Naive thymus-derived CD4-positive, alpha-beta T cell (primary cell): ENCODE measurements at regions not wholly inside any gene's neighbourhood (a gene's known extent, or its start where the extent isn't known, plus 50 kb on each side); places are given as distances from the start of the nearest gene placed in this dataset.

ENCODE experiments used
- ATAC-seq: fragments of 150-1000 bp; cut with Tn5 transposase; 2 replicates; pipeline ENCODE4 v1.10.0; 2021; ENCODE audit warnings: mild to moderate bottlenecking, moderate library complexity
- CTCF ChIA-PET: fragments of 350-600 bp; sonication (Branson Sonifier 250); formaldehyde crosslinking; loops from one replicate; lab custom pipeline; 2021; ENCODE audit warnings: antibody characterized with exemption; lab: Charles Lee
- POLR2A ChIA-PET: fragments of 350-600 bp; sonication (Branson Sonifier 250); formaldehyde crosslinking; loops from one replicate; lab custom pipeline; 2021; ENCODE audit warnings: antibody characterized with exemption, inconsistent platforms; lab: Charles Lee
- DNase-seq, 9 donors: peaks; one replicate each; pipeline versions ENCODE4 v3.0.0 to v3.0.0-alpha.2; 2020 to 2022; ENCODE audit warnings: mixed read lengths in 1 of 9
- H3K27ac ChIP-seq: one replicate; pipeline ENCODE4 v1.7.0; 2013; ENCODE audit warnings: mild to moderate bottlenecking, low read depth, low read length, moderate library complexity
- H3K27me3 ChIP-seq, 2 donors: one replicate each; pipeline ENCODE4 v1.7.0; 2013; ENCODE audit warnings: low read length in 2 of 2, mild to moderate bottlenecking in 2 of 2, moderate library complexity in 2 of 2; ENCODE audit not compliant: control insufficient read depth in 2 of 2, insufficient read depth in 2 of 2
- H3K36me3 ChIP-seq, 3 experiments: 1 replicate in 2 of 3; 2 replicates in 1 of 3; pipeline ENCODE4 v1.7.0; 2013; ENCODE audit warnings: low read length in 3 of 3, mild to moderate bottlenecking in 3 of 3, moderate library complexity in 1 of 3; ENCODE audit not compliant: insufficient read depth in 3 of 3, control insufficient read depth in 2 of 3
- H3K4me1 ChIP-seq, 2 donors: one replicate each; pipeline ENCODE4 v1.7.0; 2013; ENCODE audit warnings: low read length in 2 of 2, mild to moderate bottlenecking in 2 of 2, moderate library complexity in 1 of 2; ENCODE audit not compliant: control insufficient read depth in 2 of 2, insufficient read depth in 2 of 2
- H3K4me3 ChIP-seq: 2 replicates; pipeline ENCODE4 v1.7.0; 2013; ENCODE audit warnings: mild to moderate bottlenecking, low read length
- H3K9me3 ChIP-seq, 3 experiments: 1 replicate in 2 of 3; 2 replicates in 1 of 3; pipeline ENCODE4 v1.7.0; 2013; ENCODE audit warnings: low read length in 3 of 3; ENCODE audit not compliant: control insufficient read depth in 2 of 3
- H3K27ac Mint-ChIP-seq, 9 donors: one replicate each; pipeline ENCODE4 v1.8.0; 2020 to 2022; ENCODE audit warnings: mixed read lengths in 9 of 9, mild to moderate bottlenecking in 8 of 9, moderate library complexity in 5 of 9, inconsistent platforms in 2 of 9
- H3K27me3 Mint-ChIP-seq, 5 donors: one replicate each; pipeline ENCODE4 v1.8.0; 2021 to 2022; ENCODE audit warnings: mixed read lengths in 5 of 5, mild to moderate bottlenecking in 1 of 5
- H3K36me3 Mint-ChIP-seq, 5 donors: one replicate each; pipeline ENCODE4 v1.8.0; 2020 to 2022; ENCODE audit warnings: mixed read lengths in 5 of 5, mild to moderate bottlenecking in 3 of 5, inconsistent platforms in 1 of 5
- H3K4me1 Mint-ChIP-seq, 7 donors: one replicate each; pipeline ENCODE4 v1.8.0; 2020 to 2022; ENCODE audit warnings: mixed read lengths in 7 of 7, mild to moderate bottlenecking in 3 of 7, inconsistent platforms in 1 of 7
- H3K4me3 Mint-ChIP-seq, 10 donors: one replicate each; pipeline ENCODE4 v1.8.0; 2020 to 2022; ENCODE audit warnings: mild to moderate bottlenecking in 10 of 10, mixed read lengths in 10 of 10, moderate library complexity in 6 of 10, inconsistent platforms in 2 of 10
- H3K9me3 Mint-ChIP-seq, 11 donors: one replicate each; pipeline ENCODE4 v1.8.0; 2020 to 2022; ENCODE audit warnings: mixed read lengths in 11 of 11, mild to moderate bottlenecking in 4 of 11, inconsistent platforms in 1 of 11, moderate library complexity in 1 of 11
- intact Hi-C, 2 donors: fragments of 100-400 bp; cut with micrococcal nuclease; formaldehyde crosslinking; loops; one replicate each; pipeline ENCODE4 v1.15.1; 2023

DNA sequence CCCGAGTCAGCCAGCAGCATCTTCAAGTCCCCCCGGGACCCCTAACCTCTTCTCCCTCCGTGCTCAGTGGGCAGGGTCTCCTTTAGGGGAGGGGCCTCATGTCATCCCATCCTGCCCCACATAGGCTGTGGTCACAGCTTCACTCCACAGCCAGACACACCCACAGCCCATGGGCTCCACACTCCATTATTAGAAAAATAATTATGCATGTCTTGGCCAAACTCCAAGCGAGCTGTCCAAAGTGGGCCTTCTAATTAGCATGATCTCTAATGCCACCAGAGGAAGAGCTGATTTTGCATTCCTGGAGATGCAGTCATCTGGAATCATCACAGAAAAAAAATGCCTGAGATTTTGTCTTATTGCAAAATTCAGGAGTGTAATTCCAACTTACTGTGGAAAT lies 418.2 kb downstream of the IRX2 start:
- Mint-ChIP-seq H3K4me3 (no peak overlapping the region), H3K9me3 (peaks cover 0 to 14% (median 3%) of the 10 kb centered on the region in 11 donors)

DNA sequence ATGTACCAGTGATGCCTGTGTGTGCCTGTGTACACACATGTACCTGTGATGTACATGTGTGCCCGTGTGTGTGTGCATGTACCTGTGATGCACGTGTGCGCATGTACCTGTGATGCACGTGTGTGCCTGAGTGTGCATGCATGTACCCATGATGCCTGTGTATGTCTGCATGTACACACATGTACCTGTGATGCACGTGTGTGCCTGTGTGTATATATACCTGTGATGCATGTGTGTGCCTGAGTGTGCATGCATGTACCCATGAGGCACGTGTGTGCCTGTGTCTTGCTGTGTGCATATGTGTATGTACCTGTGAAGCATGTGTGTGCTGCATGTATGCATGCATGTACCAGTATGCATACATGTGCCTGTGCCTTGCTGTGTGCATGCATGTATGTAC lies 419.0 kb downstream of the IRX2 start:
- no peaks in the 10 kb centered on the region for H3K9me3 ChIP-seq
- no peaks in the 10 kb centered on the region for H3K27me3 ChIP-seq
- no peaks in the 10 kb centered on the region for H3K4me1 ChIP-seq
- peaks cover 0 to 14% (median 4%) of the 10 kb centered on the region in 11 donors for H3K9me3 Mint-ChIP-seq
- H3K4me1 Mint-ChIP-seq = no peaks in the 10 kb centered on the region
- H3K36me3 Mint-ChIP-seq = no peaks in the 10 kb centered on the region
- no peak for DNase-seq
- H3K4me3 Mint-ChIP-seq = no peak overlapping the region
- no peak overlapping the region for H3K4me3 ChIP-seq
- H3K27ac Mint-ChIP-seq = no peak overlapping the region
- H3K36me3 ChIP-seq = no peaks in the 10 kb centered on the region
- ATAC-seq = no peak
- no peak overlapping the region for H3K27ac ChIP-seq
- intact Hi-C loops = no loop called here
- H3K27me3 Mint-ChIP-seq = peaks cover 0 to 18% (median 3%) of the 10 kb centered on the region in 5 donors
- ChIA-PET CTCF (no interaction called here), POLR2A (no interaction called here)

More for the DNA sequence above, 418.2 kb downstream of the IRX2 start:
- Histone ChIP-seq H3K9me3 (no peaks in the 10 kb centered on the region), H3K36me3 (no peaks in the 10 kb centered on the region), H3K27ac (no peak overlapping the region), H3K4me1 (no peaks in the 10 kb centered on the region), H3K4me3 (no peak overlapping the region), H3K27me3 (no peaks in the 10 kb centered on the region)
- no peaks in the 10 kb centered on the region for H3K4me1 Mint-ChIP-seq
- ChIA-PET CTCF (no interaction called here), POLR2A (no interaction called here)
- H3K27me3 Mint-ChIP-seq = peaks cover 0 to 18% (median 3%) of the 10 kb centered on the region in 5 donors
- intact Hi-C loops = no loop called here
- ATAC-seq (no peak), DNase-seq (no peak)
- no peak overlapping the region for H3K27ac Mint-ChIP-seq
- H3K36me3 Mint-ChIP-seq = no peaks in the 10 kb centered on the region

DNA sequence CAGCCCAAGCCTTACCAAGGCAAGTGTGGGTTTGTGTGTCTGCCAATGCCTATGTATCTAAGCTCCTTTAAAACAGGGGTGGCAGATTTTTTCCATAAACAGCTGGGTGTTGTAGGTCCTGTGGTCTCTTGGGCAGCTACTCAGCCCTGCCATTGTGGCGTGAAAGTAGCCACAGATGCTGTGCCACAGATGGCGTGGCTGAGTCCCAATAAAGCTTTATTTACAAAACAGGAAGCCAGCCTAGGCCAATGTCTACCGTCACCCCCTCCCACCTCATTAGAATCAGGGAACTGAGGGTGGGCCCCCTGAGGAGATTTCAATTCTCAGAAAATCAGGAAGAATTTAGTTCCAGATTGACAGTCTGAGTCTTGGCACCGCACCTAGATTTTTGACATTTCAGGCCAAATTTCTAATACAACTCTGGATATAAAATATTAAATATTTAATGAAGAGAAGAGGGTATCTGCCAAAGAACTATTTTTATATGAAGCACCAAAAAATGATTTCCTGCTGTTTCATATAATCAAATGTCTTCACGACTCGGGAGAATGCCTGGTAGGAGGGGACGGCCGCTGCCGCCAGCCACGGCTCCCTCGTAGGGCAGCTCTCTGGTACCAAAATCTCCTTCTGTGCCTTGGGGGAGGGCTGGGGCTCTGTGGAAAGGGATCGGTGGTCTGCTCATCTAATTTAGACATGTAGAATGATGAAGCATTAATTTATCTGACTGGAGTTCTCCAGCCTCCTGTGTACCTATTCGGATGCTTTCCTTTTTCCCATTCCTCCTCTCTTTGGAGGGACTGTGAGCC lies 420.9 kb downstream of the IRX2 start:
- Histone ChIP-seq H3K4me1 (no peaks in the 10 kb centered on the region), H3K27ac (no peak overlapping the region), H3K36me3 (no peaks in the 10 kb centered on the region), H3K27me3 (no peaks in the 10 kb centered on the region), H3K9me3 (peaks cover 0 to 5% (median 0%) of the 10 kb centered on the region in 3 experiments), H3K4me3 (no peak overlapping the region)
- peaks cover 0 to 18% (median 4%) of the 10 kb centered on the region in 11 donors for H3K9me3 Mint-ChIP-seq
- no peak overlapping the region for H3K4me3 Mint-ChIP-seq
- DNase-seq (no peak), ATAC-seq (no peak)
- H3K27me3 Mint-ChIP-seq = peaks cover 0 to 13% (median 3%) of the 10 kb centered on the region in 5 donors
- intact Hi-C loops = no loop called here
- H3K4me1 Mint-ChIP-seq = no peaks in the 10 kb centered on the region
- ChIA-PET CTCF (no interaction called here), POLR2A (no interaction called here)
- H3K36me3 Mint-ChIP-seq = no peaks in the 10 kb centered on the region
- no peak overlapping the region for H3K27ac Mint-ChIP-seq

DNA sequence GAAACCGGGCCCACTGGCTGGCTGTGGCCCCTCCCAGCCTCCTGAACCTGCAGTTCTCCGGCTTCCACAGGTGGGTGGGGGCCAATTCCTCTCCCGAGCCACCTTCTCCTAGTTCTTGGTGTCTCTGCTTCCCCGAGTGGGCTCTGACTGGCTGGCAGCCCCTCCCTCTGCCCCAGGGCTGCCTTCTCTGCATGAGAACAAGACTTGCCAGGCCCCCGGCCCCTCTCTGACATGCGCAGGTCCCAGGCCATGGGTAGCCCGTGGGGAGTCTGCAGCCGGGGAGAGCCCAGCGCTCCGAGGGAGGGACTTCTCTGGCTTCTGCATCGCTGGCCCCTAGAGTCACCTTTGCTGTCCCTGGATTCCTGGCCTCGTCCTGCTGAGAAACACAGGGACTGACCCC lies 421.7 kb downstream of the IRX2 start:
- Histone ChIP-seq H3K9me3 (peaks cover 0 to 5% (median 0%) of the 10 kb centered on the region in 3 experiments), H3K4me3 (no peak overlapping the region), H3K36me3 (no peaks in the 10 kb centered on the region), H3K27me3 (no peaks in the 10 kb centered on the region), H3K27ac (no peak overlapping the region), H3K4me1 (no peaks in the 10 kb centered on the region)
- Mint-ChIP-seq H3K27me3 (peaks cover 0 to 9% (median 5%) of the 10 kb centered on the region in 5 donors), H3K9me3 (peaks cover 0 to 20% (median 4%) of the 10 kb centered on the region in 11 donors), H3K27ac (no peak overlapping the region), H3K4me1 (no peaks in the 10 kb centered on the region), H3K4me3 (no peak overlapping the region), H3K36me3 (no peaks in the 10 kb centered on the region)
- ChIA-PET CTCF (no interaction called here), POLR2A (no interaction called here)
- no peak for ATAC-seq
- DNase-seq = no peak
- intact Hi-C loops = no loop called here

DNA sequence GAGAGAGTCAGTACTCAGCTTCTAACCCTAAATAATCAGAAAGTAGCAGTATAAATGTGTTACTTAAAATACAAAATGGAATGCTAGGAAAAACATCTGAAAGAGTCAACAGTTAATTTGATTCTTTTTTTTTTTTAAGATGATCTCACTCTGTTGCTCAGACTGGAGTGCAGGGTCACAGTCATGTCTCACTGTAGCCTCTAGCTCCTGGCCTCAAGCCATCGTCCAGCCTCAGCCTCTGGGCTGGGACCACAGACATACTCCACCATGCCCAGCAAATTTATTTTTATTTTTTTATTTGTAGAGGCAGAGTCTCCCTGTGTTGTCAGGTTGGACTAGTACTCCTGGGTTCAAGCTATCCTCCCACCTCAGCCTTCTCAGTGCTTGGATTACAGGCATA lies 424.9 kb downstream of the IRX2 start:
- ChIA-PET CTCF (no interaction called here), POLR2A (no interaction called here)
- Mint-ChIP-seq H3K27ac (no peak overlapping the region), H3K4me1 (no peaks in the 10 kb centered on the region), H3K9me3 (peaks cover 0 to 24% (median 4%) of the 10 kb centered on the region in 11 donors), H3K4me3 (no peak overlapping the region), H3K27me3 (peaks cover 0 to 32% (median 11%) of the 10 kb centered on the region in 5 donors), H3K36me3 (peaks cover 0 to 4% (median 0%) of the 10 kb centered on the region in 5 donors)
- no peaks in the 10 kb centered on the region for H3K27me3 ChIP-seq
- no peak overlapping the region for H3K4me3 ChIP-seq
- H3K9me3 ChIP-seq = peaks cover 0 to 5% (median 0%) of the 10 kb centered on the region in 3 experiments
- ATAC-seq = no peak
- intact Hi-C loops = no loop called here
- no peak for DNase-seq
- H3K4me1 ChIP-seq = no peaks in the 10 kb centered on the region
- H3K27ac ChIP-seq = no peak overlapping the region
- no peaks in the 10 kb centered on the region for H3K36me3 ChIP-seq

DNA sequence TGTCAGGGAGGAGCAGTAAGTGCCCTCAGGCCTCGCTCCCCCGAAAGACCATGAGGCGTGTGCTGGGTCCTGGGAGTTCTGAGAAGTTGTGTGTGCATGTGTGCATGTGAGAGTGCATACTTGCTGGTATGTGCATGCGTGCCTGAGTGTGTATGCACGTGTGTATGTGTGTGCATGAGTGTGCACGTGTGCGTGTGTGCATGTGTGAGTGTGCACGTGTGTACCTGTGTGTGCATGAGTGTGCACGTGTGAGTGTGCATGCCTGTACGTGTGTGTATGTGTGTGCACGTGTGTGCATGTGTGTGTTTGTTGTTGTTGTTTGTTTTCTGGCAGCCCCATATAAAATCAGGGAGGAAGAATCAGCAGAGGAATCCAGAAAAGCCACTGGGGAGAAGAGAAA lies 426.7 kb downstream of the IRX2 start:
- Histone ChIP-seq H3K4me3 (no peak overlapping the region), H3K36me3 (no peaks in the 10 kb centered on the region), H3K27ac (no peak overlapping the region), H3K27me3 (no peaks in the 10 kb centered on the region), H3K9me3 (peaks cover 0 to 5% (median 0%) of the 10 kb centered on the region in 3 experiments), H3K4me1 (no peaks in the 10 kb centered on the region)
- no peak overlapping the region for H3K27ac Mint-ChIP-seq
- H3K36me3 Mint-ChIP-seq = peaks cover 0 to 5% (median 0%) of the 10 kb centered on the region in 5 donors
- ChIA-PET POLR2A (no interaction called here), CTCF (no interaction called here)
- ATAC-seq (no peak), DNase-seq (no peak)
- intact Hi-C loops = no loop called here
- H3K27me3 Mint-ChIP-seq = peaks cover 0 to 44% (median 17%) of the 10 kb centered on the region in 5 donors
- H3K9me3 Mint-ChIP-seq = peaks cover 0 to 28% (median 4%) of the 10 kb centered on the region in 11 donors
- no peaks in the 10 kb centered on the region for H3K4me1 Mint-ChIP-seq
- no peak overlapping the region for H3K4me3 Mint-ChIP-seq

DNA sequence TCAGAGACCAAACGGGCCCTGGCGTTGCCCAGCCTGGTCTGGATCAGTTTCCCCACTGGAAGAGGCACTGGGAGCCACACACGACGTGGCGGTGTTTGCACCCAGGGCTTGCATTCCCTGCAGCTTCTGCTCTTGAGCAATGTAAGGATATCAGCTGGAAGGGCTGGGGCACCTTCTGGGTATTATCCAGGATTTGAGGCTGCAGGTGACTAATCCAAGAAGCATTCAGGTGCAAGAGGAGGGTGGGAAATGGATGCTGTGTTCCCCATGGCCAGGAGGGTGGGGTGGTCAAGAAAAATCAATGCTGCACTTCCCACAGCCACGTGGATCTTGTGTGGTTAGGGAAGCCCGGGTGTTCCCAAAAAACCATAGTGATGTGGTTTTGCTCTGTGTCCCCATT lies 430.9 kb downstream of the IRX2 start:
- ChIA-PET CTCF (no interaction called here), POLR2A (no interaction called here)
- Mint-ChIP-seq H3K27me3 (peaks cover 0 to 47% (median 21%) of the 10 kb centered on the region in 5 donors), H3K27ac (no peak overlapping the region), H3K9me3 (peaks cover 0 to 23% (median 4%) of the 10 kb centered on the region in 11 donors), H3K4me3 (no peak overlapping the region), H3K4me1 (no peaks in the 10 kb centered on the region), H3K36me3 (peaks cover 0 to 5% (median 0%) of the 10 kb centered on the region in 5 donors)
- Histone ChIP-seq H3K36me3 (no peaks in the 10 kb centered on the region), H3K4me1 (no peaks in the 10 kb centered on the region), H3K27me3 (no peaks in the 10 kb centered on the region), H3K9me3 (no peaks in the 10 kb centered on the region), H3K4me3 (no peak overlapping the region), H3K27ac (no peak overlapping the region)
- ATAC-seq (no peak), DNase-seq (no peak)
- intact Hi-C loops = no loop called here
